Fibroblast of skin of back (primary cell): ENCODE measurements at regions not wholly inside any gene's neighbourhood (a gene's known extent, or its start where the extent isn't known, plus 50 kb on each side); places are given as distances from the start of the nearest gene placed in this dataset.
A peak's percentile ranks its signal among the peaks of the same experiment; 100 is the strongest.

Source experiments
- DNase-seq: peaks from one replicate; pipeline ENCODE4 v3.0.0-alpha.2; 2013

DNA sequence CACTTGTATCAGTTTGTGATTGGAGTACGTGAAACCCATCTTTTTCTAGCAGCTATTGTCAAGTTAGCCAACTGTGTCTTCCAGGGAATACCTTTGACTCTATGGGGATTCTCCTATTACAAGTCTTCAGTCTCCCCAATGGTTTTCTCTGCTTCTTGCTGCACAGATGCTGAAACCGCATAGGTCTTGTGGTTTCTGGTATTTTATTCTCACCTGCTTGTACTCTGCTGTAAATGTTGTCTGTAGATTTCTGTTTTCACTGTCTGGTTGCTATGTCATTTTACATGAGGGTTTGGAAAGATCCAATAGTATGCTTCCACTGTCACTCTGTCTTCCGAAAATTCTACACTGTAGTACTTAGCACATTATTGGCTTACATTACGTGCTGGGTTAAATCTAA, 1196.9 kb upstream of the C9orf72 start:
- DNase-seq: no peak

DNA sequence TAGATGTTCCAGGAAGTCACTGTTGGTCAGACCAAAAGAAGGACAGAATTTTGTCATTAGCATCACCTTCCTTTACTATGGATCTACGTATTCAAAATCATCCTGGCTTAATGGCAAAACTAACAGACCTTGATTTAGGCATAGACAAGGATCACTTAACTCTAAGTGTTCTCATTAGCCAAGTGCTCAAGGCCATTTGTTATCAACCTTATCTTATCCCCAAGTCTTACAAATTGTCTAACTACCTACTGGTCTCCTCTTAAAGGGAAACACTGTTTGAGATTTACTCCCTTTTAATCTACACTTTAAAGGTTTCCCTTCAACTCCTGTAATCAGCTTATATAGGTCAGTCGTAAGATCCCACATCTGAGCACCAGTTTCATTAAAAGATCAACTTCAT, 1197.5 kb upstream of the C9orf72 start:
- DNase-seq: no peak

DNA sequence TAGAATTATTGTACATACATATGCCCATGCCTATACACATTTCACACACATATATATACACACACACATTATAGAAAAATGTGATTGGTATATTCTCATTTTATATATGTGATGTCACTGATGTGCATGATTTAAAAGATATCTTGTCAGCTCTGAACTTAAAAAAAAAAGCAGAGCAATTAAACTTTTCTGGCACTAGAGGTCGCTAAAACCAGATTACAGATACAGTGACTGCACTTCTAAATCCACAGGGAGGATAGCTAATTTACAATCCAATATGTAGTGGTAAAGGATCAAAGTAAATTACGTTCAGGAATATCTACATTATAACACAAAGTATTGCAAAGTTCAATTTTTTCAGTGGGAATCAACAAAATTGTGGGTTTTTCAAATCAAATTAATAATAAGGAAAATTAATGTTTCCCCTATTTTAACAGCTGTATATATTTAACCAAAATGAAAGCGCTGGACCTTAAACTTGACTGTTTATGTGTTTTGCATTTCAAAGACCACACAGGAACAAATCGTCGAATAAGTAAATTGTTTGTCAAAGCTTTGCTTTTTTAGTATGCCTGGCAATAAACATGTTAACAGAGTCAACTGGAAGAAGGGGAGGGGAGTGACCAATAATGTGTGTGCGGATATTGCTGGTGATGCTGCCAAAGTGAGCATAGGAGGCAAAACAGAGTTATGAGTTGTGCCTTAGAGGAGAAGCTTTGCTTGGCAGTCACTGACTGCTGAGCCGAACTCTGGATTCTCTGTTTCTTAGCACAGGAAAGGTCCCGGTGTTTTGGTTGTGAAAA, 1201.4 kb upstream of the C9orf72 start:
- peak; percentile 40 for DNase-seq

DNA sequence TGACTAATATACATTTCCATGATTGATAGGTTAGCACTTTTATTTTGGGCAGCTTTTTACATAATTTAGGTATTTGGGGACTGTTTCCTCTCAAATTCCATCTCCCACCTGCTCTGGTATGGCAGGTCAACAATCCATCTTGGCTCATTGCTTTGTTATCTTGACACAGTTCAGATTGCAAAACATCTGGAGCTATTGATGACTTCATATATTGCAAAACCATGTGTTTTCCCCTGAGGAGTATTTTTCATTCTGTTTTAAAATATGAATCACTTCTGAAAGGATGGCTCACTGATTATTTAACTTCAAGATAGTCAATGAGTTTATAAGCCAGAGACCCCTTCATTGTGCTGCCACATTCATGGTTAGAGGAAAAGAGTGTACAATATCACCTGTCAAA, 1206.0 kb upstream of the C9orf72 start:
- no peak for DNase-seq

DNA sequence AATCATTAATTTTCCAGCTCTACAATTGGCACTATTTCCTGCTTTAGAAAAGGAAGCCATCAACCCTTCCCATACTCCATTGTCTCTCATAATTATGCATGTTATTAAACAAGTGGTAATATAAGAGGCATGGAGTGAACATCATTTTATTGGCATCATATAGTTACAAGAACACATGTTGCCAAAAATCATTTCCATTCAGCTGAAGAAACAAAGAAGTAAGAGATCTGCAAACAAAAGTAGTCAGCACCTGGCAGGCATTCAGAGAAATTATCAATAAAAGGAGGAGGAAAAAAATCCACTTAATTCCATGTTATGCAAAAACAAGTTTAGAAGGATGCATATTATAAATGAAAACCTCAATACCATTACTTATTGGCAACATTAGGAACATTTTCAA, 1208.2 kb upstream of the C9orf72 start:
- no peak for DNase-seq

DNA sequence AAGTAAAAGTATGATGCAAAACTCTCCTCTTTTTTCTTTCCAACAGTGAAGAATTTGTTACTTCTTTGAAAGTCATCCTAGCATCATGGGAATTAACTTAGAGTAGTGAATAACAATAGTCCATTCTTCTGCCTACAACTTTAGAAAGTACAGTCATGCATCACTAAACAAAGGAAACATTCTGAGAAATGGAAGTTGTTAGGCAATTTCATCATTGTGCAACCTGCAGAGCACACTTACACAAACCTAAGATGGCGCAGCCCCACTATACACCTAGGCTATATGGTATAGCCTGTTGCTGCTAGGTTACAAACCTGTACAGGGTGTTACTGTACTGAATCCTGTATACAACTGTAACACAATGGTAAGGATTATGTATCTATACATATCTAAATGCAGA, 1209.3 kb upstream of the C9orf72 start:
- DNase-seq: no peak

DNA sequence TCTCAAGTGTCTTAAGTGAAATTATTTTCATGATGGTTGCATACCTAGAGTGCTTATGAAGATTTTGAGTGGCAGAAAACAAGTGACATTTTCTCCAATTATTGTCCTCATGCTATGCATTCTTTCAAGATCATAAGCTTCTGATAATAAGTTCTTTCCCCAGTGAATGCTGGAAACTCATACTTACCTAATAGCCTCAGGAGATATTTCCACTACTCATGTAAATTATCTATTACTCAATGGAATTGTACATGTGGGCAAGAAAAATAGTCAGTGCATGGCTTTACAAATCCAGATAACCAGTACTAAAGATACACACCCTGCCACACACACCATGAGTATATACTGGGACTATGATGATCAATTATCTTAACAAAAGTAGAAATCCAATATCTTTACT, 1219.4 kb upstream of the C9orf72 start:
- no peak for DNase-seq

DNA sequence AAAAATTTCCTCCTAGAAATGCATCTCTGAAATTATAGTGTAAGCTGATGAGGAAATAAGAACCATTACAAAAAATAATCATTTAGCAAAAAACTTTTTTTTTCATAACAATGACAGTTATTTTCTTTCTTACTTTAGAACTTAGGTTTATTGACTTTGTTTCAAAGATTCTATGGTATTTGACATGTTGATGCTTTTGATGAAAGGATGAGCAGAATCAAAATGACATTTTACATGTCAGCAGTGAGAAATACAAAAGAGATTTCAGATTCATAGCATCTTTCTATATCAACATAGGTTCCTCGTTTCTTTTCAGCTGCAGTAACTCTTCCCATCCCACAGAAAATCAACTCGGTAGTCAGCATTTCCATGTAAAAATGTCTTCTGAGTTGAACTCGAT, 1226.6 kb upstream of the C9orf72 start:
- no peak for DNase-seq

DNA sequence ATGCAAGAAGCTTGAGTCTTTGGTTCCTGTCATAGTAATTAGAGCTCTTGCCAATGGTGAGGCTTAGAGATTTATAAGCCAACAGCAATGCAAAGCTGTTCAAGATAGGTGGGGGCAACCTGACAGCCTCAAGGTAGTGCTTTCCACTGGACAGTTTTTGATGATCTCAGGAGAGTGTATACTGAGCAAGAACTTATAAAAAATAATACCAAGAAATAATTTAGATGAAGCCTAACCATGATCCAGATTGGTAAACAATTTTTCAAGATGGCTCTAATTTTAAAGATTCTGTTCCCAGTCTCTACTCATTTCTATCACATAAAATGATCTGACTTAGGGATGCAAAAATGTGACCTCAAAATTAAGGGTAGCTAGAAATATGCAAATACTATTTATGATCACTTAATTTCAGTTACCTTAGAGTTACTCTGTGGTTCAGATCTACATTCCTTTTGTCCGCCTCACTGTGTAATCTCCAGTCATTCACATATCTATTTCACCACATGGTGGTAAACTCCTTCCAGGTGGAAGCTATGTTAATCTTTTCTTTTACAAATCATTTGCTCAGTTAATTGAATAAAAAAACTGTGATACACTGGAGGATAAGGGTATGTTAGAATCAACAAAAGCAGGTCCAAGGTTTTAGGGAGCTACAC, 1228.0 kb upstream of the C9orf72 start:
- DNase-seq: no peak

DNA sequence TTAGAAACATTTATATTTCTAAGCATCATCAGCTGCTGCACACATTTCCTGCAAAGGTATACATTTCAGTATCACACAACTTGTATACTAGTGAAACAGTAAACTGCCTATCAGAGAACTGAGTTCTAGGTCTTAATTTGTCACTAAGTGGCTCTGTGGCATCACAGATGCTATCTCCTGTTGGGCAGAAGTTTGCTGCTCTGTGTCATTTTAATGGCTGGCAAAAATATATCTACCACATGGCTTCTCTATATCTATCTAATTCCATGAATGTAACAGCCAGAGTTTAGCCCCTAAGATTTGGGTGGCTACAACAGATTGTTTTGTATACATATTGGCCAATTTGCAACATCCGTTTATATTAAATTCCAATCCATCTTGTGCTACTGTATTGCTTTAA, 1231.9 kb upstream of the C9orf72 start:
- no peak for DNase-seq

DNA sequence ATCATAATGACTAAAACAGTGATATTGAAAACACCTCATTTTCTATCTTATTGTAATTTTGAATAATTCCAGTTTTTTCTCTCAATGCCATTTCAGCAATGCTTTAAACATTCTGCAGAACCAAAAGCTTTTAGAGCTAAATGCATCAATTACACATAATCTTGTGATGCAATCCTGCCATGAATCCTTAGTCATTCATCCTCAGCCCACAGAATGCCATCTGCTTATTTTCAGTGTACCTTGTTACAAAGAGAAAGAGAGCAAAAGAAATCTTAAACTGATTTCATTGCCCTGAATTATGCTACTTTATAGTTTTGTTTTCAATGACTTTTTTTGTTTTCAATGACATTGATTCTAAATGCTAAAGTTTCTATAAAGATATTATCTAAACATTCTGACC, 1234.8 kb upstream of the C9orf72 start:
- peak; percentile 12 for DNase-seq

DNA sequence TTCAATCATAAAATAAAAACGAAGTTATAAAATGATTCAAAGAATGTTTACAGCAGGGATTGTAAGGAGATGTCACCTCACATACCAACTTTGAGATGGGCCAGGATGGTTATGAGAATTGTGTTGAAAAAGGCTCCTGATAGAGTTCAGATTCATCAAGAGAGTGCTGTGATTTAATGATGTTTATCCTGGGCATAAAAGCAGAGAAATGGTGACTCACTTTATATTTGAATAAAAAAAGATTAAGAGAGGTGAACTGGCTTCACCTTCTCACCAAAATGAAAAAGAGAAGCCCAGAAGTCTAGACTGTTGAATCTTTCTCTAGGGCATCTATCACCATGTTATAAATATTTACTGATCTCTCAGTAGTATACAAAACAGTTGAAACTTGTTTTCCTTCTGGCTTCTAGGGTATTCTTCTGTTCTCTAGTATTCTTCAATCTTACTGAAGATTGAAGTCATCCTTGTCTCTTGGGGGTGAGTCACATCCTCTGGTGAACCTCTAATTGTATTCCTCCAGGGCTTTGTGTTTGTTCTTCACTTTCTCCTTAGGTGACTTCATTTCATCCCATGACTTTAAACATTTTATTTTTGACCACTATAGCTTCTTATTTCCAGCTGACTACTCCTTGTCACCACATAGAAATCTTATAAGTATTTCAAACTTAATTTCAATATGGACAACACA, 1237.3 kb upstream of the C9orf72 start:
- DNase-seq: peak; percentile 61

DNA sequence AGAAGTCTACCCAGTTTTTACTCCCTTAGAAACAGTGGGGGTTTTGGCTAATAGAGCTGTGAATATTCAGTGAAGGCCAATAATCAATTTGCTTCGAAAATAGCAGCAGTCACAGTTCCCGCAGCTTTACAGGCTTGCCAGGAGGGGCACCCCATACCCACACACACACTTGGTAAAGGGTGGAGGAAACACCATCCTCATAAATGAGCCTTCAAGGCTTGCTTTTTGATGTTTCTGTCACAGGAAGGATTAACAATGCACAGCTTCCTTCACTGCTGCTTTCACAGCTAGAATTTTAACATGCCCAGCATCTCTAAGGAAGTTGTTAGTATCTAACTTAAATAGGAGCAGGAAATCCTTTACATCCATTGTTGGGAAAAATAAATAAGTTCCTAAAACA, 1247.5 kb upstream of the C9orf72 start:
- DNase-seq: no peak

DNA sequence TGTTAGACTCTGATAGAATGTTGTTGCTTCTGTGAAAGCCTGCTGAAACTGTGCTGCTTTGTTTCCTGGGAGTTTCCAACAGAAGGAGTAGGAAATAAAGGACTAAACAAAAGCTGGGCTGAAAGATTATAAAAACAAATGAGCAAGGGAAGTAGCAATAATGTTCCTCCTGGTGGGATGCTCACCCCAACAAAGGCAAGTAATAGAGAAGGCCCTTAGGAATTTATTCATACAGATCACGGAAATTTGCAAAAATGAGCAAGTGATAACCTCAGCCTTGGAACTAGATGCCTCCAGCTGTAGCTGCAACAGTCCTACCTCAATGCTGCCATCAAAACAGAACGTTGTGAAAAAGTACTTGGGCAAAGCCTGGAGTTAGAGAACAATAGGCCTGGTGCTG, 1248.0 kb upstream of the C9orf72 start:
- DNase-seq: no peak

DNA sequence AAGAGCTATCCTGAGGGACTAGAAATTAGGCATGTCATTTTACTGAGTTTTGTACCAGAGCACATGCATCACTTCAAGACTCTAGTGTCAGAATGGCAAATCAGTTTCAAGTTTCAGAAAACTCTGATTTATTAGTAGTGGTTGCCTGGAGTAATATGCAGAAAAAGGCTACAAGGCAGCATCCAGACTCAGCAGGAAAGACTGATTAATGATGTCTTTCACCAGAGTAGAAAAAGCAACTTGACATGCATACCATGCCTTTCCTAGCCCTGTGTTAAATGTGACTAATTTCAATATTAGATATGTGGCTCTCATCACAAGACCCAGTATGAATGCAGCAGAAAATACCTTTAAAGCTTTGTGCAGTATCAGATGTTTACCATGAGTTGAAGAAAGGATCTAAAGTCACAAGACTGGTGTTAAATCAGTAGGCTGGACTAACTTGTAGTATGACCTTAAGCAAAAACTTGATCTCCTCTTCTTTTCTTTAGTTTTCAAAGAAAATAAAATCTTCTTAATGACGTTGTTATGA, 1251.2 kb upstream of the C9orf72 start:
- no peak for DNase-seq

DNA sequence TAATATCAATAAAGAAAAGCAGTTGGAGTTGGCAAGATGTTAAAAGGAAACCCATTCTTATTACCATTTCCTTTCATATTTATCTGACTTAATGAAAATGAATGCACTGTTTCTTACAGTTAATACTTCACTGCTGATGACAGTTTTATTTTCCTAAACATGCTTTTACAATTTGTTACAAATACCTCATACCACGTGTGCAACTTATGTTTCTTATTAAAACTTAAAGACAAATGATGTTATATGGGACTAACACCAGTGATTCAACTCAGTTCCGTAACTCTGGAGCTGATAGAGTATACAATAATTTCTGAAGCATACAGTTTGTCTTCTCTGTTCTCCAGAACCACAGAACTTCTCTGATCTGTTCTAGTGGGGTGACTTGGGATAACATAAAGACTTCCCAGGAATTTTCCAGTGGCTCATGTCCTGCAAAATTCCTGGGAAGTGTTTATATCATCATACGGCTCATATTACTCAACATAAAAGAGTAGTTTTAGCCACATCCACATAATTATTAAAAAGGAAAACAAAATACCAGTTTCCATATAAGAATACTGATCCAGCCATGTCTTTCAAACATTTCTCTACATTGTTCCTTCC, 1259.0 kb upstream of the C9orf72 start:
- no peak for DNase-seq

DNA sequence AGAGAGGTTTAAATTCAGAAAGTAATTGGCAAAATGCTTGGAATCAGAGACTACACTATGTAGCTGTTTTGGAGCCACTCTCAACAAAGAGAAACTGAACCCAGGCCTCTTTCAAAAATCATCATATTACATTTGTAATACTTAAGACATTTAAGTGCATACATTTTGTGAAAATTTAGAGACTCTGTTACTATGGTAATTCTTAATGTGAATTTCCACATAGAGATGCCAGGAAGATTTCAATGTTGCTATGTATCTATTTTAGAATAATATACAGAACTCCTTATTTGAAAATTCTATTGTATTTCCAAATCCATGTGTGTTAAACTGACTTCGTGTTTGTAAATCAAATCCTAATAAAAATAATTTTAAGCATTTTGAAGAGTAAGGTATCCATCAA, 1260.9 kb upstream of the C9orf72 start:
- DNase-seq: no peak

DNA sequence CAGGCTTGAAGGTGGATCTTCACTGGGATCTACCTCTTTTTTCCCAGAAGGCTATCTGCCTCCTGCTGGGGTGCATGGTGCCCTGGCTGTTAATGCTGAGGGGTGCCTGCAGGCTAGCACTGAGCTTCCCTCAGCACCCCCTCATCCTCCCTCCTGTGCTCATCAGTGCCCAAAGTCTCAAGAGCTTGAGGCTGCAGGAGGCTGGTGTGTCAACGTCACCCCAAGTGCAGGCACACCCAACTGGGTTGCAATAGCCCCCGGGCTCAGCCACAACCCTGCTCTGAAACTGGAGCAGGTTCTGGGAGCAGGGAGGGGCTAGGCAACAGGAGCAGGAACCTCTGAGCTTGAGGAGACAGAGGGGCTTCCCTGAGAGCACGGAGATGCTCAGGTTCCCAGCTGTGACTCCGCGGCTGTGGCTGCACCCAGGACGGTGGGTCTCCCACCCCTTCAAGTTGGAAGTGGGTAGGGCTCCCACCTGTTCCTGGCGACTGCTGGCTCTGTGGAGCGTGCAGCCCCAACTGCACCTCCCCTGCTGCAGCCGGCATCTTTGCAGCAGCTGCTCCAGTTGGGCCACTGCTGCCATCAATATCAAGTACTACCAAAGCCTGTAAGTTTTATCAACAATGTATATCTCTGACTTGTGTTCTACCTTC, 1266.6 kb upstream of the C9orf72 start:
- DNase-seq: no peak

DNA sequence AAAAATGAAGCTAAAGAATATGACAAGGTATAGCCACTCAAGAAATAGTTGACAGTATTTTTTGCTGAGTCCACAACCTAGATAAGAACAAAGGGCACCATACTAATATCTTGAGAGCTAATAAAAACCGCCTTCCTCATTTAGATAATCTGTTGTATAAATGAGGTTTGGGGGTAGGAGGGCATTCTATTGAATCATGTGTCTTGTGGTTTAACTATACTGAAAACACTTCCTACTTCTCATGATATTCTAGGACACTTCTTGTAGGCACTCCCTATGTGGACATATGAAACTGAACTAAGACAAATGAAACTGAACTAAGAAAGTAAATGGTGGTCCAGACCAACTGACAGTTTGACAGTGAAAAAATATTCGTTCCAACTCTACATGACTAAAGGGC, 1268.5 kb upstream of the C9orf72 start:
- no peak for DNase-seq

DNA sequence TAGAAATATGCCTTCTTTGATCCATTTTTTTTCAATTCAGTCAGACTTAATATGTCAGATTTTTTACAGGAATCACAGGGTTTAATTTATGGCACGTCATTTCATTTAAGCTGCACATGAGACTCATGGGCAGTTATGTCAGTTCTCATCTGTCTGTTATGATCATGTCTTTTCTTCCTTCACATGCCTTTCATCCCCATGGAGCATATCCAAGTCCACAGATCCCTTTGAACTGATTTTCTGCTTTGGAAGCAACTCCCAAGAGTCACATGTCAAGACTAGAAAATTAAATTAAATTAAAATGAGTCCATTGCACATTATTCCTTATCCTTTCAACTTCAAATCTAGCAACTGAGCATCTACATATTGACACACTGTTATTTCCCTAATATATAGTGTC, 1274.0 kb upstream of the C9orf72 start:
- no peak for DNase-seq

DNA sequence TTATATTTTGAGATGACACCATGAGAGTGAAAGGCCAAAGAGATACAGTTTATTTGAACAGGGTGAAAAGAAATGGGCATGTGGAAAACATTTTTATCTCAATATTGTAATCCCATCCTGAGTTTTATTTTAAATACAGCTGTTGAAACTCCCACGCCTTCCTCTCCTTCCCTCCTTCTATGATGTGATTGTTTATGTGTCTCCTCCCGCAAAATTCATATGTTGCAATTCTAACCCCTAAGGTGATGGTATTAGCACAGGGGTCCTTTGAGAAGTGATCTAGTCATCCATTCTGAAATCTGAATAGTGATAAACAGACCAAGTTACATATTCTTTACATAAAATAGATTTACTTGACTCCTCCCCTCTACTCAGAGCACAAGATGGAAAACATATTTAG, 1275.4 kb upstream of the C9orf72 start:
- no peak for DNase-seq

DNA sequence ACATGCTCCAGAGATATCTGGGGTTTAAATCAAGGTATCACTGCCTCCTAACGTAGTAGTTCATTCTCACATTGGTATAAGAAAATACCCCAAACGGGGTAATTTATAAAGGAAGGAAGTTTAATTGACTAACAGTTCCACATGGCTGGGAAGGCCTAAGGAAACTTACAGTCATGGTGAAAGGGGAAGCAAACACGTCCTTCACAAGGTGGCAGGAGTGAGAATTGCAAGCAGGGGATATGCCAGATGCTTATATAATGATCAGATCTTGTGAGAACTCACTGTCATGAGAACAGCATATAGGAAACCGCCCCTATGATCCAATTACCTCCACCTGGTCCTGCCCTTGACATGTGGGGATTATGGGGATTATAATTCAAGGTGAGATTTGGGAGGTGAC, 1280.2 kb upstream of the C9orf72 start:
- DNase-seq: no peak

DNA sequence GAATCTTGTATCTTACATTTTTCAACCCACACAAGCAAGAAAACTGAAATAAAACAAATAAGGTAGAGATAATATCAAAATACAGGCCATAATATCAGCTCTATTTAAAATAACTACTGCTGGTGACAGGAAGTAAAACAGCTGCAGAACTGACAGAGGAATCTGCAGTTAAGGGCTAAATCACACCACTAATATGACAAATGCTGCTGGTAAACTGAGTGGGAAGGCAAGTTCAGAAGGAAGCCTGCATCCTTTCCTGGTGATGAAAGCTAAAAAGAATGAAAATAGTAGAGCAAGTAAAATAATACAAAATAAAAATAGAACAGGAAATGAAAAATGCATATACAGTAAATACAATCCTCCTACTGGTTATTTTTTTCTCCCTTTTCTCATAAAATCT, 1293.7 kb upstream of the C9orf72 start:
- peak; percentile 1 for DNase-seq
